ENCODE measurements at regions not wholly inside any gene's neighbourhood (a gene's known extent, or its start where the extent isn't known, plus 50 kb on each side); places are given as distances from the start of the nearest gene placed in this dataset.
"Not testable (repeated sequence)": the region's sequence is repeated elsewhere in the genome, so short reads cannot be mapped to it uniquely, and the experiment has no call there.

DNA sequence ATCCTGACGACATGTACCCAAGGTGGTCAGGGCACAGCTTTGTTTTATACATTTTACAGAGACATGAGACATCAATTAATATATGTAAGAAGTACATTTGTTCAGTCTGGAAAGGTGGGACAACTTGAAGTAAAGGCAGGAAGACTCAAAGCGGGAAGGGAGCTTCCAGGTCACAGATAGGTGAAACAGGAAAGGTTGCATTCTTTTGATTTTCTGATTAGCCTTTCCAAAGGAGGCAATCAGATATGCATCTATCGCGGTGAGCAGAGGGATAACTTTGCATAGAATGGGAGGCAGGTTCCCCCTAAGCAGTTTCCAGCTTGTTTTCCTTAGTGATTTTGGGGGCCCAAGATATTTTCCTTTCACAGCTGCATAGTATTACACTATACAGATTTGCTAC, 358.4 kb downstream of the GLUD2 start:
- intact Hi-C loops (cut with DNase I): no loop called here
- no peak for DNase-seq

DNA sequence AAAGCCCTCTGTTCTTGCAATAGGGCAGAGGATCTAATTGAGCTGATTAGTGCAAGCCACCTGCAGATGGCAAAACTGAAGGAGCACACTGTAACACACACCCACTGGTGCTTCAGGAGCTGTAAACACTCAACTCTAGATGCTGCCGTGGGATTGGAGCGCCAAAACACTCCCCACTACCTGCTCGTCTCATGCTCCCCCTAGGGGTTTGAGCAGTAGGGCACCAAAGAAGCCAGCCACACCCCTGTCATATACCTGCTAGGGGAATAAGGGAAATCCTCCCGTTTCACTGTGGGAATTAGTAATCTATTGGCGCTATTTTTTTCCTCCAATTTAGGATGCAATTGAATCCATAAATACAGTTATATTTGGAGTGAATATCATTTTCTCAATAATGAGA, 360.2 kb downstream of the GLUD2 start:
- no peak for DNase-seq
- intact Hi-C loops (cut with DNase I): no loop called here

DNA sequence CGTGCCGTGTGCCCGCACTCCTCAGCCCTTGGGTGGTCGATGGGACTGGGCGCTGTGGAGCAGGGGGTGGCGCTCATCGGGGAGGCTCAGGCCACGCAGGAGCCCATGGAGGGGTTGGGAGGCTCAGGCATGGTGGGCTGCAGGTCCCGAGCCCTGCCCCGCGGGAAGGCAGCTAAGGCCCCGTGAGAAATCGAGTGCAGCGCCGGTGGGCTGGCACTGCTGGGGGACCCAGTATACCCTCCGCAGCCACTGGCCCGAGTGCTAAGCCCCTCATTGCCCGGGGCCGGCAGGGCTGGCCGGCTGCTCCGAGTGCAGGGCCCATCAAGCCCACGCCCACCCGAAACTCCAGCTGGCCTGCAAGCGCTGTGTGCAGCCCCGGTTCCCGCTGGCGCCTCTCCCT, 384.1 kb downstream of the GLUD2 start:
- DNase-seq: peak in 1 of 10 donors; percentile 70
- intact Hi-C loops (cut with DNase I): not testable (repeated sequence)

DNA sequence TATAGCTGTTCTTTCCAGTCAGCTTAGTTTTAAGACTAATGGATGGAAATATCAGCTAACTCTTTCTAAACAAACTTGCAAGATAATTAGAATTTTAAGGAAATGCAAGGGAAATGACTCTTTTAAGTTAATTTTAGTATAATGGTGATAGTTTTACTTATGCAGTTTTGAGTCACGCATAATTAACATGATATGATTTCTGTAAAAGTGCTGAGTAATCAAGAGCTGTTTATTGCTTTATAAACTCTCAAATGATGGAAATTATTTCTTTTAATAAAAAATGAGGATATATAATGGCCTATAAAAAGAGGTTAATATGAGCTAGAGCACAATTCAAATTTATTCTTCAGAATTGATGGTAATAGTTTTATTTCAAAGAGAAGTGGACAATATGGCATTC, 385.9 kb downstream of the GLUD2 start:
- DNase-seq: no peak
- intact Hi-C loops (cut with DNase I): no loop called here

DNA sequence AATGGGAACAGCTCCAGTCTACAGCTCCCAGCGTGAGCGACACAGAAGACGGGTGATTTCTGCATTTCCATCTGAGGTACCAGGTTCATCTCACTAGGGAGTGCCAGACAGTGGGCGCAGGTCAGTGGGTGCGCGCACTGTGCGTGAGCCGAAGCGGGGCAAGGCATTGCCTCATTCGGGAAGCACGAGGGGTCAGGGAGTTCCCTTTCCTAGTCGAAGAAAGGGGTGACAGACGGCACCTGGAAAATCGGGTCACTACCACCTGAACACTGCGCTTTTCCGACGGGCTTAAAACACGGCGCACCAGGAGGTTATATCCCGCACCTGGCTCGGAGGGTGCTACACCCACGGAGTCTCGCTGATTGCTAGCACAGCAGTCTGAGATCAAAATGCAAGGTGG, 390.3 kb downstream of the GLUD2 start:
- intact Hi-C loops (cut with DNase I): not testable (repeated sequence)
- DNase-seq: peak in 2 of 10 donors; percentile 55 to 61

DNA sequence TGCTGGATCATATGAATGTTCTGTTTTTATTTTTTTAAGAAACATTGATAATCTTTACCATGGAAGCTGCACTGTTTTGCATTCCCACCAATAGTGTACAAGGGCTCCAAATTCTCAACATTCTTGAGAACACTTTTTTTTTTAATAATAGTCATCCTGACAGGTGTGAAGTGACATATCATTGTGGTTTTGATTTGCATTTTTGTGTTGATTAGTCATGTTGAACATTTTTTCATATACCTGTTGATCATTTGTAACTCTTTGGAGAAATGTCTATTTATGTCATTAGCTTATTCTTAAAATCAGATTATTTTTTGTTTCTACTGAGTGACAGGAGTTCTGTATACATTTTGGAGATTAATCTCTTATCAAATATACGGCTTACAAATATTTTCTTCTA, 408.5 kb downstream of the GLUD2 start:
- no peak for DNase-seq
- intact Hi-C loops (cut with DNase I): no loop called here

DNA sequence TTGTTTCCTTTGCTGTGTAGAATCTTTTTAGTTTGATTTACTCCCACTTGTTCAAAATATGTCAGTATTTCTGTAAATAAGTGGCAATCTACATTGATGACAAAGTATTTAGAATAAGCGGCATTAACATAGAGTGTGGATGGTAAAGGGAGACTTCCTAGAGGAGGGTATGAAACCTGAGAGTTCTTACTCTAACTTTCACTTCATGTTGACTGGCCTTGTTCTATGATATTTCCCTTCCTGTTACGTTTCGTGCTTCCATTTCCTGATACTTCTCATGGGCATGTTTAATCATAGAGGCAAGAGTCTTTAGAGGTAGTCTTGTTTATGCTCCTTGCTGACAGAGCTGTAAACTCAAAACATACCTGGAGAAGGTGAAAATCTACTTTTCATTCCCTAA, 408.9 kb downstream of the GLUD2 start:
- intact Hi-C loops (cut with DNase I): no loop called here
- DNase-seq: no peak

DNA sequence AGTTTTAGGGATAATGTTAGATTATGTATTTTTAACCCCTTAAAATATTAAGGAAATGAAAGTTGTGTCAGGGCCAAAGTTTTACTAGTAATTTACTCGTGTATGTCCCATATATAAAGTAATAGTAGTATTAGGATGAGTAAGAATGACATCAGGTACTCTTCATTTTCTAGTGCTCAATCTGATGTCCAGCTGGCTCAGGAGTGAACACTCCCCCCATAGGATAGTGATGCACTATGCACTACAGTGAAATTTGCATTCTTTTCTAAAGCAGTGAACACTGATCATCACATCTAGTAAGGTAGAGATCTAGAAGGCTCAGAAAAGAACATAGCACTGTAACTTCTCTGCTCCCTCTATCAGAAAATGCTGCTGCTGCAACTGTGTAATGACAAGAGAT, 409.7 kb downstream of the GLUD2 start:
- intact Hi-C loops (cut with DNase I): no loop called here

DNA sequence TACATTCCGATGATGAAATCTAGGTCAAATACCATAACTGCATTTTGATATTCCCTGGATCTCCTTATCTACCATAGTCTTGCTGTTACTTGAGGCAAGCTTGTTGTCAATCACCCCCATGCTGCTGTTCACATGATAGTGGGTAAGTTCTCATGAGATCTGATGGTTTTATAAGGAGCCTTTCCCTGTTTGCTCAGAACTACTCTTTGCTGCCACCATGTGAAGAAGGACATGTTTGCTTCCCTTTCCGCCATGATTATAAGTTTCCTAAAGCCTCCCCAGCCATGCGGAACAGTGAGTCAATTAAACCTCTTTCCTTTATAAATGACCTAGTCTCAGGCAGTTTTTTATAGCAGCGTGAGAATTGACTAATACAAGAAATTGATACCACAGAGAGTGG, 432.0 kb downstream of the GLUD2 start:
- intact Hi-C loops (cut with DNase I): no loop called here
- DNase-seq: no peak

More for the DNA sequence above, 409.7 kb downstream of the GLUD2 start:
- no peak for DNase-seq

DNA sequence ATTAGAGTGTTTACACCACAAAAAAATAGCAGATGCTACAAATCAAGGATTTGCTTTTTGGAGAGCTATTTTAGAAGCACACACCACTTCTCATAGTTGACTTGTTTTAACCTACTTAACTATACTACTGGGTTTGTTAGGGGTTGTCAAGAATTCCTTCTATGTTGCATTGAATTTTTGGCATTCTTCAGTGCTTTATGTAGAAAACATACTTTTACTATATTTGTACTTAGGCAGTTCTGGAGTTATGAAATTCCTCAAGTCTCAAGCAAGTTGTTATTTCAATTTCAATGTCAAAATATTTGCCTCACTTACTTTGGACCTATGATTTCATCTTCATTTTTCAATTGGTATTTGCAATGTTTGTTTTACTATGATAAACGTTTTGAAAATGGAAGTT, 449.6 kb downstream of the GLUD2 start:
- intact Hi-C loops (cut with DNase I): no loop called here
- DNase-seq: no peak

DNA sequence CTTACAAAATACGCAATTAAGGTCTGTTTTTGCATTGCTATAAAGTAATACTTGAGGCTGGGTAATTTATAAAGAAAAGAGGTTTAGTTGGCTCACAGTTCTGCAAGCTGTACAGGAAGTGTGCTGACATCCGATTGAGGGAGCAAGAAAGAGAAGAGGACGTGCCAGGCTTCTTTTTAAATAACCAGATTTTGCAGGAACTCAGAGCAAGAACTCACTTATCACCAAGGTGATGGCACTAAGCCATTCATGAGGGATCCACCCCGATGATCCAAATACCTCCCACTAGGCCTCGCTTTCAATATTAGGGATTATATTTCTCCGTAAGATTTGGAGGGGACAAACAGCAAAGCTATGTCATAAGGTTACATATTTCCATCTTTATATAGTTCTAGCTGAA, 456.7 kb downstream of the GLUD2 start:
- intact Hi-C loops (cut with DNase I): no loop called here
- DNase-seq: no peak

DNA sequence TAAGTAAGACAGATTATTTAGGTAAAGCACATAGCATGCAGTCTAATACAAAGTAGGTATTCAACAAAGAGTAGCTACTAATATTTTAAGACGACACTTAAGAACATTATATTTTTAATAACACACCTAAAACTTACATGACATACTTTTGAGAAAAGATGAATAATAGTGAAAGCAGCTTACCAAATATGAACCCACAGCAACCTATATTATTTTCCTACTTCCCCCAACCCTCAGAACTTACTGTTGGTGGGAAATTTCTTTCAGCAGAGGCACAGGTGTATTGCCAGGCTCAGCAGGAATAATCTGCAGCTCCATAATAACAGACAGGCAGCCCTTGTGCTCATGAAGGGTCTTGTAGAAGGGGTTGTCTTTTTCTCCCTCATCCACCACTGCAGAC, 498.9 kb downstream of the GLUD2 start:
- intact Hi-C loops (cut with DNase I): no loop called here

DNA sequence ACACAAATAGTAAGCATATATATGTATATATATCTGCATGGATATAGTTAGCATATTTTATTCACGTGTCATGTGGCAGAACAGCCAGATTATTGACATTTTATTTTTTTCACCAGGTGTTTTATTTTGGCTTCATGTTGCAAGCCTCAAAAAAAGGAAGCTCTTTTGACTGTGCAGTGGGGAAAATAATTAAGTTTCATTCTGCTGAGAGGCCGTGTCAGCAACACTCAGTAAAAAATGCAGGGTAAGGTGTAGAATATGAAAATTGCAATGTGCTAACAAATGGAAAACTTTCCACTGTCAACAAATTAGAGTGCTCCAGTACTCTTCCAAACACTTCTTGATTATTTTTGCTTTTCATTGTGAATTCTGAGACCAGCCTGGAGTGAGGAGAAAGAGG, 511.5 kb downstream of the GLUD2 start:
- DNase-seq: no peak
- intact Hi-C loops (cut with DNase I): no loop called here

More for the DNA sequence above, 498.9 kb downstream of the GLUD2 start:
- no peak for DNase-seq

DNA sequence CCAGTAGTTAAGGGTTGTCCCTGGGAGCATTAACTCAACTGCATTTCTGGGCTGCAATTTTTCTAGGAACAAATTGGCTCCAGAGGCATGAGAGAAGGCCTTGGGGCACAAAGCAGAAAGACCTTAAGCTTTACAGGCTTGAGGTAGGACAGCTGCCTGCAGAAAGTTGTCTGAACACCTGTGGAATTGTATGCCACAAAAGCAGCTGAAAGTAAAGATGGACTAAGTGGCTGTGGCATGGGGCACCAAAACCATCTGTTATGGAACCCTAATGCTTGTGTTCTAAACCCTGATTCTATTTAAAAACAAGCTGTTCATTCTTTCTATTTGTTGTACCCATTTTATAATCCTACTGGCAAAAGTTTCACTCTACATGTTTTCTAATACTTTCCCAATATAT, 515.2 kb downstream of the GLUD2 start:
- DNase-seq: no peak
- intact Hi-C loops (cut with DNase I): no loop called here

DNA sequence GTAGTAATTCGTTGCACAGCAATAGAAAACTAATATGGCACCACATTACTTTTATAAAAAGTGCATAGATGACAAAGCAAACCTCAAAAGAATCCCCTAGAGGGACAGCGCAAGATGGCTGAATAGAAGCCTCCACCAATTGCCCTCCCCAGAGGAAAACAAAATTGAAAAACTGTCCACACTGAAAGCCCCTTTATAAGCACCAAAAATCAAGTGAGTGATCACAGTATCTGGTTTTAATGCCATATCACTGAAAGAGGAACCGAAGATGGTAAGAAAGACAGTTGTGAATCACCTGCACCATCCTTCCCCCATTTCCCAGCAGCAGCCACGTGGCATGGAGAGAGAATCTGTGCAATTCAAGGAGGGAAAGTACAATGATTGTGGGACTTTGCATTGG, 522.2 kb downstream of the GLUD2 start:
- DNase-seq: no peak

DNA sequence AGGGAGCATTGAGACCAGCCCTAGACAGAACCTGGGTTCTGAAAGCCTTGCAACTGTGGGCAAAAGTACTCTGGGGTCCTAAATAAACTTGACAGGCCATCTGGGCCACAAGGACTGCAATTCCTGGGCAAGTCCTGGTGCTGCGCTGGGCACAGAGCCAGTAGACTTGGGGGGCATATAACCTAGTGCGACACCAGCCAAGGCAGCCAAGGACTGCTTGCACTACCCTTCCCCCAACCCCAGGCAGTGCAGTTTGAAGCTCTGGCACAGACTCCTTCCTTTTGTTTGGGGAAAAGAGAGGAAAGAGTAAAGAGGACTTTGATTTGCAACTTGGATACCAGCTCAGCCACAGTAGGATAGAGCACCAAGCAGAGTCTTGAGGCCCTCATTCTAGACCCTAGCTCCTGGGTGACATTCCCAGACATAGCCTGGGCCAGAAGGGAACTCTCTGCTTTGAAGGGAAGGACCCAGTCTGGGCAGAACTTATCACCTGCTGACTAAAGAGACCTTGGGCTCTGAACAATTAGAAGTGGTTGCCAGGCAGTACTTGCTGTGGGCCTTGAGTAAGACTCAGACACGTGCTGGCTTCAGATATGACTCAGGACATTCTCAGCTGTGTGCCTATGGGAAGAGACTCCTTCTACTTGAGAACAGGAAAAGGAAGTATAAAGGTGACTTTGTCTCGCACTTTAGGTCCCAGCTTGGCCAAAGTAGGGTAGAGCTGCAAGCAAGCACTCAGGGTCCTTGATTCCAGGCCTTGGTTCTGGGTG, 522.8 kb downstream of the GLUD2 start:
- DNase-seq: peak in 3 of 10 donors; percentile 42 to 50 (median 42)
- intact Hi-C loops (cut with DNase I): no loop called here

More for the DNA sequence above, 522.2 kb downstream of the GLUD2 start:
- intact Hi-C loops (cut with DNase I): no loop called here

DNA sequence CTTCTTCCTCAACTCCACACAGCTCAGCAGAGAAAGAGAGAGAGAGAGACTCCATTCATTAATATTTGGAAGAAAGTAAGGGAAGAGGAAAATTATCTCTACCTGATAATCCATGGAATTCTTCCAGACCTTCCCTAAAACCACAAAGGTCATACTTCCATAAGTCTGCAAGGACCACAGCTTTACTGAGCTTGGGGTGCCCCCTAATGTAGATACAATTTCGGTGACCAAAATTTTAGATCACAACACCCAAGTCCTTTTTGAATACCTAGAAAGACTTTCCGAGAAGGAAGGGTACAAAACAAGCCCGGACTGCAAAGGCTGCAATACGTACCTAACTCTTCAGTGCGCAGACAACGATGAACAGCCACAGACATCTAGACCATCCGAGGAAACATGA, 523.9 kb downstream of the GLUD2 start:
- intact Hi-C loops (cut with DNase I): no loop called here

DNA sequence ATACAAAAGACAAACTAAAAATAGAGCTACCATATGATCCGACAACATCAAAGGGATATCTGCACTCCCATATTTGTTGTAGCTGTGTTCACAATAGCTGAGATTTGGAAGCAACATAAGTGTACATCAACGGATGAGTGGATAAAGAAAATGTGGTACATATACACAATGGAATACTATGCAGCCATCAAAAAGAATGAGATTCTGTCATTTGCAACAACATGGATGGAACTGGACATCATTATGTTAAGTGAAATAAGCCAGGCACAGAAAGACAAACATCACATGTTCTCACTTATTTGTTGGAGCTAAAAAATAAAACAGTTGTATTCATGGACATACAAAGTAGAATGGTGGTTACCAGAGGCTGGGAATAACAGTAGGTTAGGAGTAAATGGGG, 527.0 kb downstream of the GLUD2 start:
- intact Hi-C loops (cut with DNase I); DNase-seq: not testable (repeated sequence)

More for the DNA sequence above, 523.9 kb downstream of the GLUD2 start:
- no peak for DNase-seq

DNA sequence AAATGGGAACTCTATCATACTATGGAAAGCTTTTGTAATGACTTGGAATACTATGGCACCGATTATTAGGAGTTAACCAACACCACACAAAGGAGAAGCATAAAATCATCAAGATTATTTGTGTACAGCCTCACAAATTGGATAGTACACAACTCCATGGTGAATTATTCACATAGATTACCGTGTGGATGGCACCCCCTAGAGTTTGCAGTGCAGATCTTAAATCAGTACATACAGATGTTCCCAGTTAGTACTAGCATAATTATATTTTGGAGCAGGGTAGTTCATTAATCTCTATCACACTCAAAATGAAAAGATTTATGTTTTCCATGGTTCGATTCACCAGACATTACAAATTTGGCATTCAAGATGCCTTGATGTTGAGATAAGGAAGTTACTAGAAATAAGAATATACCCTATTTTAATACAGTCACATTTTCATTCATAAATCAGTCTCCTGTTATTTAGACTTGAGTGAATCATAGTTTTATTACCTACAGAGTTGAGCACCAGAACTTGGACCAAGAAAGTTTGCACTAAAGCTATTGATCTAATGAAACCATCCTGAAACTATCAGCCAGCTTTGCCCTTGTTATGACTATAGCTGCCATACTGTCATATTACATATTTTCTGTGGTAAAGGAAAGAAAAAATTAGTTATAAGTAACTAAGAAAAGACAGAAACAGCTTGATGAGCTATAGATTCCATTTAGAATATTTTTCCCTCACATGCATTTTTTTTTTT, 531.8 kb downstream of the GLUD2 start:
- peak in 1 of 10 donors; percentile 15 for DNase-seq
- intact Hi-C loops (cut with DNase I): no loop called here

DNA sequence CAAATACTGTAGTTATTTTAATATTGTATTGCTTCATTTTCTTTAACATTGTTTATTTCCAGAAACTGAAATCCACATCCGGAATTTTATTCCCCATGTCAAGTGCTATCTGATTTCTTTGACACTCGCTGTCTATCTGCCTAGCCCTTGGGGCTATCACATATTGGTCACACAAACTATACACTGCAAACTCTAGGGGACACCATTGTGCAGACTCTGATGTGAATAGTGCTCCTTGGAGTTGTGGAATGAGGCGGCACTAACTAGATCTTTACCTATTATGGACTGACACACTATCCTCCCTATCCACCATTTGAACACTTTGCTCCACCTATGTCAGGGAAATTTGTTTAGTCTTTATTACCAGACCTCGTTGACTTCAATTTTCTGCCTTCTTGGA, 534.5 kb downstream of the GLUD2 start:
- intact Hi-C loops (cut with DNase I): loop anchor here (5.0 kb wide), 1 partner anchor 435 kb away; no protein-coding TSS in a partner anchor
- DNase-seq: no peak

DNA sequence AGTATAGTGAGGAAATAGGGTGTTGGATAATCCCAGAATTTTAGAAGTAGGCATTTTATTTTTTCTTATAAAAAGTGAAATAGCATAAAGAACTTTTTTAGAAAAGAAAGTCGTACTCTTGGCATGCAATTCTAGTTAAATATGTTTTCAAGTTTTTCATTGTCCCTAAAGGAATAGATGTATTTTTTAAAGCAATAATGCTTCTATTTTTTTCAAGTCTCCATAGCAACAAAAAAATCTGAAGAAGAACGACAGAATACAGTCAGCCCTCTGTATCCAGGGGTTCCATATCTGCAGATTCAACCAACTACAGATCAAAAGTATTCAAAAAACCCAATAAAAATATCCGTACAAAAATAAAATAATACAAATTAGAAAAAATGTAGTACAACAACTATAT, 538.2 kb downstream of the GLUD2 start:
- intact Hi-C loops (cut with DNase I): no loop called here
- DNase-seq: no peak

DNA sequence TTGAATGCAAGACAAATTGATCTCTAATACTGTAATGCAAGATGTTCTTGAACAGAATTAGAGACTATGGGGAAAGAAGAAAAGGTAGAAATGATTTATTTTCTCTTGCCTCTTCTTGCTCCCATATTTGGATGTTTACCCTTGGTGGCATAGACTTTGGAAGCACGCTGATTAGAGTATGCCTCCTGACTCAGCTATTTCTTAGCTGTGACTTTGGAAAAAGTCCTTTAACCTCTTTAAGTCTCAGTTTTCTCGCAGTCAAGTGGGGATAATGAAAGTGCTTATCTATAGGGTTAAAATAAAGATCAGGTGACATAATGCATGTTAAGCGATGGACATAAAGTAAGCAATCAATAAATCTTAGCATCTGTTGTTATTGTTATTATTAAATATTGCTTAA, 545.5 kb downstream of the GLUD2 start:
- no peak for DNase-seq
- intact Hi-C loops (cut with DNase I): no loop called here

Data from posterior cingulate gyrus (tissue), 11 donors.